ENCODE measurements at regions not wholly inside any gene's neighbourhood (a gene's known extent, or its start where the extent isn't known, plus 50 kb on each side); places are given as distances from the start of the nearest gene placed in this dataset.

GRCh38 chr4:1540601-1541375 is 134.5 kb upstream of the NKX1-1 start:
- DNase-seq = no peak

- DNase-seq = no peak
Observed at GRCh38 chr4:1539859-1540600, 133.8 kb upstream of the NKX1-1 start.

GRCh38 chr4:1538941-1539772 is 132.9 kb upstream of the NKX1-1 start:
- no peak for DNase-seq

- no peak for DNase-seq
Observed at GRCh38 chr4:1538096-1538410, 131.8 kb upstream of the NKX1-1 start.

GRCh38 chr4:1537410-1538095 is 131.3 kb upstream of the NKX1-1 start:
- no peak for DNase-seq

GRCh38 chr4:1536579-1537409 is 130.6 kb upstream of the NKX1-1 start:
- DNase-seq = no peak

- DNase-seq = no peak
Observed at GRCh38 chr4:1535926-1536578, 129.8 kb upstream of the NKX1-1 start.

- no peak for DNase-seq
Observed at GRCh38 chr4:1534876-1535526, 128.8 kb upstream of the NKX1-1 start.

GRCh38 chr4:1534095-1534872 is 128.0 kb upstream of the NKX1-1 start:
- no peak for DNase-seq

- no peak for DNase-seq
Observed at GRCh38 chr4:1533501-1534064, 127.3 kb upstream of the NKX1-1 start.

- DNase-seq = no peak
Observed at GRCh38 chr4:1532549-1533395, 126.5 kb upstream of the NKX1-1 start.

GRCh38 chr4:1531683-1532548 is 125.7 kb upstream of the NKX1-1 start:
- no peak for DNase-seq

GRCh38 chr4:1530356-1530755 is 124.1 kb upstream of the NKX1-1 start:
- no peak for DNase-seq

GRCh38 chr4:1524761-1525160 is 118.5 kb upstream of the NKX1-1 start:
- no peak for DNase-seq

- DNase-seq = no peak
Observed at GRCh38 chr4:1523907-1524636, 117.8 kb upstream of the NKX1-1 start.

GRCh38 chr4:1523506-1523905 is 117.3 kb upstream of the NKX1-1 start:
- DNase-seq = no peak

GRCh38 chr4:1523033-1523432 is 116.8 kb upstream of the NKX1-1 start:
- no peak for DNase-seq
